Central memory CD8-positive, alpha-beta T cell (primary cell): ENCODE measurements at regions not wholly inside any gene's neighbourhood (a gene's known extent, or its start where the extent isn't known, plus 50 kb on each side); places are given as distances from the start of the nearest gene placed in this dataset.

ENCODE experiments used
- ATAC-seq: fragments of 150-1000 bp; cut with Tn5 transposase; replicated peaks from 2 replicates; pipeline ENCODE4 v1.10.0; 2022; ENCODE audit warnings: mild to moderate bottlenecking, moderate FRiP score, moderate number of reproducible peaks; ENCODE audit not compliant: poor library complexity, severe bottlenecking; ENCODE audit errors: extremely low read depth
- DNase-seq, 2 donors: peaks; one replicate each; pipeline ENCODE4 v3.0.0; 2021; ENCODE audit warnings: low spot score in 2 of 2
- H3K27ac Mint-ChIP-seq: one replicate; pipeline ENCODE4 v1.8.0; 2022; ENCODE audit warnings: low read depth, mild to moderate bottlenecking, moderate library complexity, mixed read lengths
- H3K27me3 Mint-ChIP-seq: one replicate; pipeline ENCODE4 v1.8.0; 2022; ENCODE audit warnings: mixed read lengths
- H3K36me3 Mint-ChIP-seq: one replicate; pipeline ENCODE4 v1.8.0; 2022; ENCODE audit warnings: mild to moderate bottlenecking, moderate library complexity, mixed read lengths; ENCODE audit not compliant: insufficient read depth
- H3K4me1 Mint-ChIP-seq: one replicate; pipeline ENCODE4 v1.8.0; 2022; ENCODE audit warnings: mixed read lengths
- H3K4me3 Mint-ChIP-seq: one replicate; pipeline ENCODE4 v1.8.0; 2022; ENCODE audit warnings: mild to moderate bottlenecking, moderate library complexity, mixed read lengths
- H3K9me3 Mint-ChIP-seq: one replicate; pipeline ENCODE4 v1.8.0; 2022; ENCODE audit warnings: mixed read lengths

DNA sequence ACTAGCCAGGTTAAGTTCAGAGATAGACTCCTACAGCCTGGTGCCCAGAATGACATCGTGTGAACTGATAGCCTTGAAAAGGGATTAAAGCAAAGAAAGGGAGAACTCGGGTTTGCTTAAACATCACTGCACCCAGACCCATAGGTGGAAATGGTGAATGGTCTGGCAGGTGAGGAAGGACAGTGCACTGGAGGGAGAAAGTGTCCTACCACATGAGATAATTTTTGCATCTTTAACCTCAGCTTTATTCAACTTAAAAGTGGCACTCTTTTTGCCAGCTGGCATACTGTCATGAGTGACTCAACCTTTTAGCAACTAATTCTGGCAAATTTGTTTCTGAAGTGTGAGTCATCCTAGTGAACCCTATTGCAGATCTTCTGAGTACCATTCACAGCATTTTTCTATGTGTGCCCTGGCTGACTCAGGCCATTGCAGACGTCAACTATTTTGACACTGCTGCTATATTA, 53.0 kb upstream of the DAPP1 start:
- no peak overlapping the region for H3K27ac Mint-ChIP-seq
- peaks cover 9% of the 10 kb centered on the region for H3K27me3 Mint-ChIP-seq
- H3K4me1 Mint-ChIP-seq, result no peaks in the 10 kb centered on the region
- no peak overlapping the region for H3K4me3 Mint-ChIP-seq
- ATAC-seq (no peak), DNase-seq (no peak)
- H3K9me3 Mint-ChIP-seq, result no peaks in the 10 kb centered on the region
- no peaks in the 10 kb centered on the region for H3K36me3 Mint-ChIP-seq

DNA sequence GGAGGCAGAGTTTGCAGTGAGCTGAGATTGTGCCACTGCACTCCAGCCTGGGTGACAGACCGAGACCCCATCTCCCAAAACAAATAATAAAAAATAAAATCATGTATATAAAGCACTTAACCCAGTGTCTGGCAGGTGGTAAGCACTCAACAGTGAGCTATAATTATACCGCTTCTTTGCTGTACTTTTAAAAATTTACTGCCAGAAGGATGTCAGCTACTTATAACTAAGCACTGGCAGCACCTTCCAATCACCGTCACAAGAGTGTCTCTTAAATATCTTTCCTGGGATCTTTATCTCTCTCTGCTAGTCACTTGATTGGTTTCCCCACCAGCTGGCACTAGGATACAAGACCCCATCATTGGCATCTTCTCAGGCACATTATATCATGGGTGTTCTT, 53.9 kb upstream of the DAPP1 start:
- Mint-ChIP-seq H3K4me1 (no peaks in the 10 kb centered on the region), H3K9me3 (no peaks in the 10 kb centered on the region)
- ATAC-seq, result no peak

DNA sequence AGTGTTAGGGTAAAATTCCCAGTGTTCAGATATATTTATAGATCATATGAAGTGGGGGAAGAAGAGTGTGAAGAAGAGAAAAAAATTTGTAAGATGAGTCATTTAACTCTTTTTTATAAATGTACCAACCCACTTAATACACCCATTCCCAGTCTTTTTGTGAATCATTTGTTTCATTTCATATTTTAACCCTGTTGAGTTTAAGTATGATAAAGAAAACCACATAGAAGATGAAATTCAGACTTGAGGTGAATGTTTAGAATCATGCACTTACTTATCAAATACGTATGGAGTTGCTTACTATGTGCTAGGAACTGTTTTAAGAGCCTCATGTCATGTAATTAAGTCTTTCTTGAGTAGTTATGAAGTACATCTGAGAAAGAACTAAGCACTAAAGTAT, 56.6 kb upstream of the DAPP1 start:
- DNase-seq (no peak), ATAC-seq (no peak)
- Mint-ChIP-seq H3K27me3 (peaks cover 20% of the 10 kb centered on the region), H3K4me1 (no peaks in the 10 kb centered on the region), H3K36me3 (no peaks in the 10 kb centered on the region), H3K4me3 (no peak overlapping the region), H3K27ac (no peak overlapping the region), H3K9me3 (no peaks in the 10 kb centered on the region)

More for the DNA sequence above, 53.9 kb upstream of the DAPP1 start:
- no peaks in the 10 kb centered on the region for H3K36me3 Mint-ChIP-seq
- no peak for DNase-seq
- H3K27ac Mint-ChIP-seq, result no peak overlapping the region
- H3K27me3 Mint-ChIP-seq, result peaks cover 9% of the 10 kb centered on the region
- H3K4me3 Mint-ChIP-seq, result no peak overlapping the region

DNA sequence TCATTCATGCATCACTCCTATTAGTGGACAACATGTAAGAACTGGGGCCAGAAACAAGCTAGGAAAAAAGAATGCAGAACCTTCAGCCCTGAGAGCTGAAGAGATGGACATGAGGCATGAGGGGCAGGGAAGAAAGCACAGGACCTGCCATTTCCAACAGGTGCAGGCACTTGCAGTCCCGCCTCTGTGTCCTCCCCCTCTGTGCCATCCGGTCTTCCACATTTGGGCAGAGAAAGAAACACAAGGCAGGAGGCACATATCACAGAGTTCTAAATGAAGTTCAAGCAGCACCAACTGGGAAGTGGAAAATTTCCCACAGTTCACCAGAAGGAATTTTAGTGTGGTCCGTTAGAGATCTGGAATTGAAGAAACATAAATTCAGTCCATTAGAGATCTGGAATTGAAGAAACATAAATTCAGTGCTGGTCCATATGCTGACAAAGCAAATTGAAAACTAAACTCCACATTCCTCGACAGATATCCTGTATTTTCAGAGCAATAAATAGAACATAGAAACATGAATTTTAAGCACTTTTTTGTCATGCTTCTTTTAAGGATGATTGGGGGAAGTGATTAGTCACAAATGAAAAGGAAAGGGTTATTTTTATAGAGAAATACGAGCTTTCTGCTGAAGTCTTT, 57.2 kb upstream of the DAPP1 start:
- no peak for DNase-seq
- no peak for ATAC-seq
- Mint-ChIP-seq H3K9me3 (no peaks in the 10 kb centered on the region), H3K36me3 (no peaks in the 10 kb centered on the region), H3K27ac (no peak overlapping the region), H3K27me3 (peaks cover 20% of the 10 kb centered on the region), H3K4me3 (no peak overlapping the region), H3K4me1 (no peaks in the 10 kb centered on the region)

DNA sequence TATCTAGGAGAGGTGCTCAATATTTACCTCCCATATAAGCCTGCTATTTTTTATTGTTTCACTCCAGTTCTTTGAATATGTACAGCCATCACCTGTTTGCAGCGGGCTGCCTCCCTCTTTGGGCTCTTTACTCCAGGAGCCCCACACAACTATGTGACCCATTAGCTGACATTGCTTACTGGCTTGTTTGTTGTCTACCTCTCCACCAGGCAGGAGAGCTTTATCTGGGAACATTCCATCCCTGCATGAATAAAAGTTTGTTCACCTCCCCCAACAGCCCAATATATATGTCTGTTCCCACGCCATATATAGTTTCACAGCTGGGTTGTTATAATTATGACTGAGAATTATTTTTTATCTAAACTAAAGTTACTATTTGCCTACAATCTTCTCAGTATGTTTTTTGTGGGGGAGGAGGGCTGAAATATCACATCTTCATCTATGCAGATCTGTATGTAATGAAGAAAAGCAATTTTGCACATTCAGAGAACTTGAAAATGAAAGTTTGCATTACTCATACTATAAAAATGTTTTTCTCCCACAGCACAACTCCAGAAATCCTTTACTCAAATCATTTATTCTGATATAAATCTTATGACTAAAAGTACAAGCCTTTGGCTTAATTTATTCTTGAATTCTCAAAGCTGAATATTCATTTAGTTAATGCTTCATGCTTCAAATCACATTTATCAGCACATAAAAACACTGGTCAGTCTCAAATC, 61.2 kb upstream of the DAPP1 start:
- Mint-ChIP-seq H3K4me1 (no peaks in the 10 kb centered on the region), H3K27ac (no peak overlapping the region), H3K36me3 (no peaks in the 10 kb centered on the region), H3K4me3 (no peak overlapping the region), H3K27me3 (peaks cover 11% of the 10 kb centered on the region), H3K9me3 (no peaks in the 10 kb centered on the region)
- ATAC-seq (no peak), DNase-seq (no peak)

DNA sequence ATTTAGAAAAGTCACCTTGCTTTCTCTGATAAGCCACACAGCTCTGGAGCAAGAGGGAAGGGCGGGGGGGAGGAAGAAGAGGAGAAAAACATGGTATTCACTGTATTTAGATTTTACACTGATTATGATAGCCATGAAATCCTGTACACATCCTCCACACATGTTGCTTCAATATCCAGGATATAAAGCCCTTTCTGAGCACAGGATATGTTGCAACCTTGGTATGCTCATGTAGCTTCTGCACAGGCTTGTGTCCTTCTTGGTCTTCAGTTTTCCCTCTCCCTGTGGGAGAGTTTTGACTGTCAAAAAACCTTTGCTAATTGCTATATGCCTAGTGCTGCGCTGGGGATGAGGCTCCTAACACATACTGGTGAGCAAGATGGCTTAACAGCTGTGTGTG, 61.9 kb upstream of the DAPP1 start:
- DNase-seq (no peak), ATAC-seq (no peak)
- H3K4me3 Mint-ChIP-seq, result no peak overlapping the region
- peaks cover 11% of the 10 kb centered on the region for H3K27me3 Mint-ChIP-seq
- no peaks in the 10 kb centered on the region for H3K36me3 Mint-ChIP-seq
- no peaks in the 10 kb centered on the region for H3K4me1 Mint-ChIP-seq
- no peak overlapping the region for H3K27ac Mint-ChIP-seq
- no peaks in the 10 kb centered on the region for H3K9me3 Mint-ChIP-seq

DNA sequence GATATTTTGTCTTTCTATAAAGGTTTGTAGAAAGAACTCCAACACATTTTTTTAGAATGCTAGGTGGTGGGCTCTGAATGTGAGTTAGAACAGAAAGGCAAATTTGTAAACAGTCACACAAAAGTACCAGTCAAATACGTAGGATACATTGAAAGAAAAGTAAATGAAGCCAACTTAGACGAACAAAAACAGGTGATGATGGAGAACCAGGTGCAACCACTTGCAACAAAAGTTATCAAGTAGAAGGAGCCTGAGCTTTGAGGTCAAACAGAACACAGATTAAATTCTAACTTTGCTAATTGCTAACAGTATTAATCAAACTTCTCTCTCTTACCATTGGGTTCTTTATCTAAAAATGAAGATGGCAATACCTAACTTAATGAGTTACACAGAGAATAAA, 62.7 kb upstream of the DAPP1 start:
- no peak overlapping the region for H3K27ac Mint-ChIP-seq
- H3K27me3 Mint-ChIP-seq, result peaks cover 11% of the 10 kb centered on the region
- ATAC-seq, result no peak
- H3K9me3 Mint-ChIP-seq, result no peaks in the 10 kb centered on the region
- no peak overlapping the region for H3K4me3 Mint-ChIP-seq
- no peaks in the 10 kb centered on the region for H3K4me1 Mint-ChIP-seq
- no peak for DNase-seq
- H3K36me3 Mint-ChIP-seq, result no peaks in the 10 kb centered on the region

DNA sequence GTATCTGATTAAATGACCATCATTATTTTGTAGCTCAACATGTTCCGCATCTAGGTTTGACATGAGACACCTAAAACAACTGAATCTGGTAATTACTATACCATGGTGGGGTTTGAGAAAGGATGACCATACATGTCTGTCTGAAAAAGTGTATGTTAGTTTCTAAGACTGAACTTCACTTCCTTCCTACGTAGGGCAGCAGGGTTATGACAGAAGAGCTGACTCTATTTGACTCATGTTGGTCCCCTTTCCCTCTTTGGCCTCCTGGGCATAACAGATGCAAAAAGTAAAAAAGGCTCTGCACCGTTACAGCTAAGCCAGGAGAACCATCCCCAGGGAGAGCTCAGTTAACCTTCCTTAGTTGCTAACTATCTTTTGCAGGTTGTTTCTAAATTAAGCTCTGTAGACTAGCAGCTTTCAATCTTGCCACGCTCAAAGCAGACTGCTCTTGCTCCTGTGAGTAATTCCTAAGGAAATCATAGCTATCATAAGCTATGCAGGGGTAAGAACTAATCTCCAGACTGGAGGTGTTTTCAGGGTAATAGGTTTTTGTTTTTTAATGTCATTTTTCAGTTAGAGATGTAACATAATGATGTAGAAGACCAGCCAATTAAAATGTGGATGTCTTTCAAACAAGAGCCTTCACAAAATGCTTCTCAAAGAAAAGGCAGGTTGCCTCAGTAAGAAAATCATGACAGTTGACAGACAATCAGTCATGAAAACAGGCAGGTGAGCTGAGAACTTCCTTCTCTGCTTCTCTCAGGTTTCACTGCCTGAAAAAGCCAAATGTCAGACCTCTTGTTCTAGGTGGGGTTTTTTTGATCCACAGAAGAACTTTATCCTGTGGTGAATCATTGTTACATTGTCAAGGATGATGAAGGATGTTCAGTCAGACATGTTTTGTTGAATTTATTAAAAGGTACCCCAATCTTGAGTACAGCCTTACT, 66.9 kb upstream of the DAPP1 start:
- Mint-ChIP-seq H3K27me3 (peaks cover 12% of the 10 kb centered on the region), H3K4me3 (no peak overlapping the region), H3K4me1 (no peaks in the 10 kb centered on the region), H3K36me3 (no peaks in the 10 kb centered on the region), H3K9me3 (no peaks in the 10 kb centered on the region), H3K27ac (no peak overlapping the region)
- no peak for DNase-seq
- no peak for ATAC-seq

DNA sequence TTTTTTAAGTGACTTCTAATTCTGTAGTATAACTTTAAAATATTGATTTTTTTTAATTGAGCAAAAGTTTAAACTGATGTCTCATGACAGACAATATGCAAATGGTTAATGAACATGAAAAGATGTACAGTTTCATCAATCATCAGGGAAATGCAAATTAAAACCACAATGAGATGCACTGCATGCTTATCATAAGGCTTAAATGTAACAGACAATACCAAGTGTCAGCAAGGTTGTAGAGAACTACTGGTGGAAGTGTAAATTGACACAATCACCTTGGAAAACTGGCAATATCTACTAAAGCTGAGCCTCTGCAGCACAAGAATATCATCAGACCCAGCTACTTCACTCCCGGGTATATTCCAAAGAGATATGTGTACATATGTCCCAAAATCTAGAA, 70.2 kb upstream of the DAPP1 start:
- H3K4me1 Mint-ChIP-seq, result no peaks in the 10 kb centered on the region
- H3K36me3 Mint-ChIP-seq, result no peaks in the 10 kb centered on the region
- no peaks in the 10 kb centered on the region for H3K9me3 Mint-ChIP-seq
- H3K4me3 Mint-ChIP-seq, result no peak overlapping the region
- no peak overlapping the region for H3K27ac Mint-ChIP-seq
- DNase-seq (no peak), ATAC-seq (no peak)
- H3K27me3 Mint-ChIP-seq, result peaks cover 22% of the 10 kb centered on the region

DNA sequence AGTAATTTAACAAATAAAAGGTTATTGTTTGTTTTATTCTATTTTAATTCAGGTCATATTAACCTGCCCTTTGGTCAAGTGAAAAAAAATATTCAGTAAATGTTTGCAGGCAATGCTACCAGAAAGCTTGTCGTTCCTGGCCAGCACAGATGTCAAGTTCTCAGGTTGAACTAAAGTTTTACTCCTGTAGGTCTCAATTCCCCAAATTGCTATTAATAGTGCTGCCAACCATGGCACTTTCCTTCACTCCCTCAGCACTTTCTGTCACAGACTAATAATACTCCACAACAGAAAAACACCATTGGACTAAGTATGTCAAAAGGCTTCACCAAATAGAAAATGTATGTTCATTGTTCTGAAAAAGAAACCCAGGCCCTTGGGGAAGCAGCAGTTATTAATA, 79.2 kb upstream of the C4orf54 start:
- Mint-ChIP-seq H3K27me3 (peaks cover 52% of the 10 kb centered on the region), H3K9me3 (no peaks in the 10 kb centered on the region), H3K27ac (no peak overlapping the region), H3K4me1 (no peaks in the 10 kb centered on the region), H3K36me3 (no peaks in the 10 kb centered on the region), H3K4me3 (no peak overlapping the region)
- no peak for ATAC-seq
- DNase-seq, result no peak

DNA sequence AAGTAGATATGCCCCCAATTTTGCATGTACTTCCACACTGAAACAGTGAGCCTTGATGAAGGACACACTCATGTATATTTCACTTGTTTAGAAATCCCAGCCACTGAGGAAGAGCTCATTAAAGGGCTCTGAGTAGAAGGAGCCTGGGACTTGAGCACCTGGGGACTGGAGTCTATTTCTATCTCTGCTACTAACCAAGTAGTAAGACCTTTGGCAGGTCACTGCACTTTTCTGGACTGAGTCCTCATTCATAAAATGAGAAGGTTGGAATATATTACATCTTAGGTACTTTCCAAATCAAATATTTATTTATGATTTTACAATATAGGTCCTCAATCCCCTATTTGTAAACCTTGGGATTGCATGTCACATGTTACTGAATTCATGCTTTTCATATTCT, 78.2 kb upstream of the C4orf54 start:
- Mint-ChIP-seq H3K4me1 (no peaks in the 10 kb centered on the region), H3K4me3 (no peak overlapping the region), H3K27me3 (peaks cover 51% of the 10 kb centered on the region), H3K36me3 (no peaks in the 10 kb centered on the region), H3K27ac (no peak overlapping the region), H3K9me3 (no peaks in the 10 kb centered on the region)
- DNase-seq (no peak), ATAC-seq (no peak)

DNA sequence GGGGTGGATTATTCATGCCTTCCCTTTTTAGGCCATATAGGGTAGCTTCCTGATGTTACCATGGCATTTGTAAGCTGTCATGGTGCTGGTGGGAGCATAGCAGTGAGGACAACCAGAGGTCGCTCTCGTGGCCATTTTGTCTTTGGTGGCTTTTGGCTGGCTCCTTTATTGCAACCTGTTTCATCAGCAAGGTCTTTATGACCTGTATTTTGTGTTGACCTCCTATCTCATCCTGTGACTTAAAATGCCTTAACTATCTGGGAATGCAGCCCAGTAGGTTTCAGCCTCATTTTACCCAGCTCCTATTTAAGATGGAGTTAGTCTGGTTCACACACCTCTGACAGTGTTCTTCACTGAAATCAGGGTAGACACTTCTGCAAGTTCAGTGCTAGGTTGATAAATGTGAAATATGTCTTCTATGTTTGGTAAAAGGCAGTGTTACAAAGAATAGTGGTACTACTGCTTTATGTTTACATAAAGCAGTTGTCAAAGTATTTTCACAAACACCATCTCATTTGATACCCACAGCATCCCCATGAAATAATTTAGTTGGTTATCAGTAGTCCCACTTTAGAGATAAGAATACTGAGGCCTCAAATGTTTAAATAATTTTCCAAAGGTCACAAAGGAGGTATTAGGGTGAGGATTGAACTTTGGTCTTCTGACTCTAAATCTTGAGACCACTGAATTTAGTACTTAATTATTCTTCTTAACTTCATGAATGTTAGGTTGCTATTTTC, 77.1 kb upstream of the C4orf54 start:
- no peak overlapping the region for H3K4me3 Mint-ChIP-seq
- peaks cover 2% of the 10 kb centered on the region for H3K36me3 Mint-ChIP-seq
- no peak overlapping the region for H3K27ac Mint-ChIP-seq
- no peaks in the 10 kb centered on the region for H3K9me3 Mint-ChIP-seq
- no peak for DNase-seq
- H3K27me3 Mint-ChIP-seq, result peaks cover 40% of the 10 kb centered on the region
- no peaks in the 10 kb centered on the region for H3K4me1 Mint-ChIP-seq
- no peak for ATAC-seq
